ENCODE measurements at regions not wholly inside any gene's neighbourhood (a gene's known extent, or its start where the extent isn't known, plus 50 kb on each side); places are given as distances from the start of the nearest gene placed in this dataset.
"Not testable (repeated sequence)": the region's sequence is repeated elsewhere in the genome, so short reads cannot be mapped to it uniquely, and the experiment has no call there.

GRCh38 chr1:60888126-60888525 is 194.2 kb upstream of the NFIA start:
- DNase-seq (ENCODE audit: low read depth) = no peak

DNA sequence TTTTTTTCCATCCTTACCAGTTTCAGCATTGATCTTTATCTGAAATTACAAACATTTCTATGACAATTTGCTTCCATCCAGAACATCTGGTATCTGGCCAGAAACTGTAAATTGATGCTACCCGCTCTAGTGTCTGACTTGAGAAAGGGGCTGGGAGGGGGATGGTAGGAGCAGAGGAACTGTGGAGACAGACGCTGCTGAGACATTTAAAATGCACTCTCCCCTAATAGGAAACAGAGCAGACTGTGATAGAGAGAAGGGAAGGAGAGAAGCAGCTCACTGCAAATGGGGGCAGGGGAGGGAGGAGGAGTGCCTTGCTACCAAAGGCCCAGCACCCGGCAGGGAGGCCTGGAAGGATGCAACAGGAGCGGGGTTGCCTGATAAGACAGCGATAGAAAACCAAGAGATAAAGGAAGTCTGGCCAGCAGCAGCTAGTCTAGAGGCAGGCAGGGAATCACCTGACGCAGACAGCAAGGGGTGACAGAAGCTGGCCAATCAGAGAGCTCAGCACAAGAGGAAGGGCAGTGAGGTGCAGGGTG is 195.5 kb upstream of the NFIA start:
- no peak for DNase-seq (ENCODE audit: low read depth)

- no peak for DNase-seq (ENCODE audit: low read depth)
These were observed 196.3 kb upstream of the NFIA start for GRCh38 chr1:60886090-60886489.

DNA sequence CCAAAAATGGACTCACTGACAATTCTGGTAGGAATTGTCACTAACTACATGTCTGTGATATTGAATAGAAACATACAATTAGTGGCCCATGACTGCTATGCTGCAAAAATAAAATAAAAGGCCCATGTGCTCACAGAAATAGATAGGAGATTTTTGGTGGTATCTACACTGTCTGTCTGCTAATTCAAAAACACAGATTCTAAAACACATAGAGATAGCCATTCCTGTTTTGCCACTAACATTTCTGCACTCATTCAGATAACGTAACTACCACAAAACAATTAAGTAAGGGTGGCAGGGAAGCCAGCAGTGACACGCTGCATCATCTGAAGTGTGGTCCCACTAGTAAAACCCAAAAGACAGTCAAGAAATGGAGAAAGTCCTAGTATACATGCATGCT is 202.2 kb upstream of the NFIA start:
- no peak for DNase-seq (ENCODE audit: low read depth)

DNA sequence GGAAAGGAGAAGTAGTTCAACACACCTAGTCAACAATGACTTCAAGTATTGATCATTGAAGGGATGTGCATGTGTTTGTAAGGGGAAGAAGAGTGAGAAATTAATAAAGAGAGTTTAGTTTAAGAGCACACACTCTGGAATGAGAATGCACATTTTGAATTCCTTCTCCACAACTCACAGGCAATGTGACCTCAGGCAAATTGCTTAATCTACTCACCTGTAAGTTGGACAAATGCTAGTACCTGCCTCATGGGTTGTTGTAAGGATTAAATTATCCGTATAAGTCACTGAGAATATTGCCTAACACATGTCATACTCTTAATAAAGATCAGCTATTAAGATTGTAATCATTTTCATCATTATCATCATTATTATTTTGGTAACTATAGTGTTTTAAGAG is 204.0 kb upstream of the NFIA start:
- no peak for DNase-seq (ENCODE audit: low read depth)

GRCh38 chr1:60877376-60877775 is 205.0 kb upstream of the NFIA start:
- no peak for DNase-seq (ENCODE audit: low read depth)

DNA sequence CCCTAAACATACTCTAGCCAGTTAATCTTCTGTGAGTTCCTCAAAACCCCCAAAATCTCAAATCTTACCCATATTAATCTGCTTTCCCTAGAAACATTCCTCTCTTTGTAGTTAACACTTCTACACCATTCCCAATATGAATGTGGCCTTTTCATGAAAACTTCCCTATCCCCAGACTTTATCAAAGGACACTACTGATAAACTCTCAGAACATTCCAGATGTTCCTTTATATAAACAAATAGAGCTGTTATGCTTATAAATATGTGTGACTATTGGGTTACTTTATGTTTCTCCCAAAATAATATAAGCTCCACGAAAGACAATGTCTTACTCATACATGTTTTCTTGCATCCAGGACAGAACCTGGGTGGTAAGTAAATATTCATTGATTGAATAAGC is 205.4 kb upstream of the NFIA start:
- no peak for DNase-seq (ENCODE audit: low read depth)

- no peak for DNase-seq (ENCODE audit: low read depth)
These were observed 207.2 kb upstream of the NFIA start for GRCh38 chr1:60875138-60875537.

- no peak for DNase-seq (ENCODE audit: low read depth)
These were observed 207.6 kb upstream of the NFIA start for GRCh38 chr1:60874718-60875117.

DNA sequence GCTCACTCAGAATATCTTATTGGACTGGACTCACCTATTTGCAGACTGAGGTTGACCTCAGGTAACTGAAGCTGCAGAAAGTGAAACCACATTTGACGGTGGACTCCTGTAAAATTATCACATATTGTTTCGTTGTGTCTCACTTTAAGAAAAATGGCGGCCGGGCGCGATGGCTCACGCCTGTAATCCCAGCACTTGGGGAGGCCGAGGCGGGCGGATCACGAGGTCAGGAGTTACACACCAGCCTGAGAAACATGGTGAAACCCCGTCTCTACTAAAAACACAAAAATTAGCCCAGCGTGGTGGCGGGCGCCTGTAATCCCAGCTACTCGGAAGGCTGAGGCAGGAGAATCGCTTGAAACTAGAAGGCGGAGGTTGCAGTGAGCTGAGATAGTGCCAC is 209.0 kb upstream of the NFIA start:
- not testable (repeated sequence) for DNase-seq (ENCODE audit: low read depth)

GRCh38 chr1:60872426-60873054 is 209.8 kb upstream of the NFIA start:
- no peak for DNase-seq (ENCODE audit: low read depth)

DNA sequence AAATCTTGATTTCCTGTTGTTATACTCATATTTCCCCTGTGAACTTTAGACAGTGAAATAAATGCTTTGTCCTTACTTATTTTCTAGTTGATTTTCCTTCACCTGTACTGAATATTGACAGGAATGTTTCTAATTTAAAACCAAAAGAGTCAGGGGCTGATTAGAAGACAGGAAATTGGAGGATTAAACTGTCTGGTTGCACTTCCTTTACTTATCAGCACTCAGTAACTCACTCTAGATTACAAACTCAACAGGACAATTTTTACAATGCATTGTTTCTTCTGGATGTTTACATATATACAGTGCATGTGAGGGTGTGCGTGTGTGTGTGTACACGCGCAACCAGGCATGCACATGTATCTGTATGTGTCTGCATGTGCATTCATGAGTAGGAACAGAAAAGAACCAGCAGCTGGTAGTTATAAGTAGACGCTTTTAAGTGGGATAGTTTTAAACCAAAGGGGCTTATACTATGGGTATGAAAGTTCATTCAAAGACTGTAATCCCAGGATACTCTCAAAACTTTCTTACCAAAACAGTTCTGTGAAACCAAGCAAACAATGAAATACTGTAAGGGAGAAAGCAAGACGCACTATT is 212.0 kb upstream of the NFIA start:
- DNase-seq (ENCODE audit: low read depth) = no peak

- no peak for DNase-seq (ENCODE audit: low read depth)
These were observed 213.3 kb upstream of the NFIA start for GRCh38 chr1:60868901-60869663.

DNA sequence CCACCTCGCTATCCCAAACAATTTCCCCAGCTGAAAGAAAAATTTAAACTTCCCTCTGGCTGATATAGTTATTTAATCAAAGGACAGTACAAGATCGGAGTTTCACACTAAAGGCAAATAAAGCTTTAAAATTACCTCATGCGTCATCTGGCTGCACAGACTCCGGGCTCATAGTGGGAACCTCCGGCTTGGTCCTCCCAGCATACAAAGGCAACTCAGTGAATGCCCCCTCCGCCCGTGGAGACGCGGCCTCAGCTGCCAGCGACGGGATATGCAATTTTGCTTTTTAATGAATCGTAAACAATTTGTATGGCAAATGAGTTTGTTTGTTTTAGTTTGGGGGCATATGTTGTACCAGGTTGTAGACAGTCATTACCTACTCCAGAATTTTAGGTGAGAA is 214.6 kb upstream of the NFIA start:
- no peak for DNase-seq (ENCODE audit: low read depth)

GRCh38 chr1:60866917-60867531 is 215.3 kb upstream of the NFIA start:
- DNase-seq (ENCODE audit: low read depth) = no peak

DNA sequence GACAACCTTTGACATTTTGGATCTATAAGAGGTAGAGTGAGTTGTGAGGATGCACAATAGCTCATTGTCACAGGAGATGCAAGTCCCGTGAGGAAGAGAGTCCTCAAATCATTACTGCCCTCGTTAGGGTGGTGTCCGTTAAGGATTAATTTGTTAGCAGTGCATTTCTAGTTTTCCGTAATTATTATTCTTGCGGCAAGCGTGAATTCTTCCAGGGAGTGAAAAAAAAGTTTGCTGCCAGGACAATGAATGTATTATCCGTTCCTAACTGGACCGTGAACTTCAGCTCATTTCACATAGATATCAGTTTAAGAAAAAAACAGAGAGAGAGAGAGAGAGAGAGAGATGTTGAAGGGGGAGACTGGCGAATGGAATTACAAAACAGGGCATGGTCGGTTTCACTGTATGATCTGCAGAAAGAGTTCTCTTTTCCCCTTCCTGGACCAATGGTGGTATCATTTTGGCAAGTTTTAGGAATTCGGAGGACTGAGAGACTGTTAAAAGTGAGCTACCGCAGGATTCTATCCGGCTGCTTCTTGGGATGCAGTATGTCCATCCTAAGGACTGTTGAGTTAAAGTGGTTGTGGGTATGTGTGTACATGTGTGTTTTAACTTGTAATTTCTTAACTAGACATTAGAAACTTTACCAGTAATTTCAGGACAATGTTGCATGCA is 216.0 kb upstream of the NFIA start:
- DNase-seq (ENCODE audit: low read depth) = no peak

DNA sequence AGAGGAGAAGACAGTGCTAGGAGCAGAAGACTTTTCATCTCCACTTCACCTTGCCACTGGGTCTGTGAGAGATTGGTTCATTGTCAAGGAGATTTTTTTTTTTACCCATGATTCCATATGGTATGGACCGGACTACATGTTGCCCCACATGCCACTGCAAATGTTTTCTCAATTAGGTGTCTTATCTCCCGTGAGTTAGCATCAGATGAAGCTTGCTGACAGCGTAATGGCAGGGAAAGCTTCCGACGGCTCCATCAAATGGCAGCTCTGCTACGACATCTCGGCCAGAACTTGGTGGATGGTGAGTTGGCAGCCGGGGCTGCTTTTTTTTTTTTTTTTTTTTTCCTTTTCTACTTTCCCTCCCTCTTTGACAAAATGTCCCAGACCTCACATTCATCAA is 217.2 kb upstream of the NFIA start:
- no peak for DNase-seq (ENCODE audit: low read depth)

DNA sequence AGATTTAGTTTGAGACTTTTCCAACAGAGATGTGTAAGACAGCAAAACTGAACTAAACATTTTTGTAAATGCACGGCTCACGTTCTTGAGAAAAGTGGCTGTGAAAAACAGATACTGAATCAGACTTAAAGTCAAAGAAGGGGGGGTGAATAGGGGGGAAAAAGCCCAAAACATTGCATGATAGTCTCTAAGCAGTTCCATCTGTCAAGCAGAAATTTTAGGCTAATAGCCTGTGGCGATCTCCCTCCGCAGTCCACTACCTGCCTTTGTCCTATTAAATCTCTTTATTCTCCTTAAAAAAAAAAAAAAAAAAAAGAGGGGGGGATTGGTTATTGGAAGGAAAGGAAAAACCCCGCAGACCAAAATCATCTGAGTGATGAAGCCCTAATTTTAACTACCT is 217.6 kb upstream of the NFIA start:
- DNase-seq (ENCODE audit: low read depth) = no peak

- no peak for DNase-seq (ENCODE audit: low read depth)
These were observed 219.2 kb upstream of the NFIA start for GRCh38 chr1:60863131-60863530.

- DNase-seq (ENCODE audit: low read depth) = no peak
These were observed 220.3 kb upstream of the NFIA start for GRCh38 chr1:60861961-60862567.

DNA sequence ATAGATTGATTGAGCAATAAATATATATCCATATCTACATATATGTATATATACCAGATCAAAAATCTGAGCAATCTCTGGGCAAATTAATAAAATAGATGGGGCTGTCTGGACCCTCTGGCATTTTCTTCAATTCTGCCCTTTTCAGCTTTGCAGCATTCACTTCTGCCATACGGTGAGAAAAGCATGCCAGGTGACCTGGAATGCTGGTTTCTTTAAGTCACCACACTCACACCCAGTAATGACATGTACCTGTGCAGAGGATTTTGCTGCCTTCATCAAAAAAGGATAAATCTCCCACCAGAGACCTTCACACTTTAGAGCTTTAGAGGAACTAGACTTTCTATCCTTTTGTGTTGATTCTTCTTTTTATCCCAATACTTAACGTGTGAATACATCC is 223.2 kb upstream of the NFIA start:
- DNase-seq (ENCODE audit: low read depth) = no peak

DNA sequence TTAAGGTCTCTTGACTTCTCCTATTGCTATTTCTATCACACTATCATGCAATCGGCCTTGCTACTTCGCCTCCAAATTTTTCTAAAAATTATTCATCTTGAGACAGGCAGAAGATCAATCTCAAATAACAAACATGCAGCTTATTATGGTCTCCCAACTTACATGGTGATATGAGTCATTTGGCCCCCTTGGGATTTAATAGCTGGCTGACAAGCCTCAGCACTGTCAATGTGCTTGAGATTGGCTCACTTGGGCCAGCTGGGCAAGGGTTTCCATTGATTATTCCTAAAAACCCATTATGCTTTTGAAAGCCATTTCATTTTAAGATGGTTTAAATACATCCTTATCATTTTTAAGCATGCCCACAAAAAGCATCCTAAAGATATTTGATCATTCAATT is 224.5 kb upstream of the NFIA start:
- DNase-seq (ENCODE audit: low read depth) = no peak
